ENCODE measurements at regions not wholly inside any gene's neighbourhood (a gene's known extent, or its start where the extent isn't known, plus 50 kb on each side); places are given as distances from the start of the nearest gene placed in this dataset.

- DNase-seq (ENCODE audit: low spot score): no peak
- Histone ChIP-seq H3K36me3 (ENCODE audit: insufficient read depth, low read length, poor library complexity, severe bottlenecking) (no peaks in the 10 kb centered on the region), H3K4me1 (ENCODE audit: insufficient read depth, low read length, poor library complexity, severe bottlenecking) (no peaks in the 10 kb centered on the region), H3K27ac (ENCODE audit: low read depth, low read length, poor library complexity, severe bottlenecking) (no peak overlapping the region), H3K9me3 (ENCODE audit: low read depth, low read length, poor library complexity, severe bottlenecking) (no peaks in the 10 kb centered on the region), H3K4me3 (ENCODE audit: low read depth, low read length, poor library complexity, severe bottlenecking) (no peak overlapping the region), H3K27me3 (replicated peaks; ENCODE audit: insufficient read depth, low read depth, low read length, poor library complexity) (no peaks in the 10 kb centered on the region)
- ChIA-PET CTCF (no interaction called here), POLR2A (ENCODE audit: low non-redundant PET) (no interaction called here)
- no TSS peak for BruUV-seq (replicated peaks)
- no peak for TF ChIP-seq CTCF (conservative IDR thresholded peaks at IDR 0.05; ENCODE audit: low read depth, low read length)
- TF ChIP-seq EZH2 (IDR thresholded peaks at IDR 0.05; ENCODE audit: borderline replicate concordance, low read depth, low read length, poor library complexity, severe bottlenecking): no peak
- intact Hi-C loops (cut with micrococcal nuclease; ENCODE audit: unreplicated experiment): no loop called here
Observed at GRCh38 chr2:198731842-198732399, 725.8 kb downstream of the SATB2 start.

GRCh38 chr2:198720266-198720665, 737.5 kb downstream of the SATB2 start:
- ChIA-PET CTCF (no interaction called here), POLR2A (ENCODE audit: low non-redundant PET) (interaction anchor here (0.5 kb wide), 1 partner anchor 981 kb away, joined by 3 read pairs; no protein-coding TSS in a partner anchor)
- DNase-seq (ENCODE audit: low spot score): no peak
- no peak overlapping the region for H3K4me3 ChIP-seq (ENCODE audit: low read depth, low read length, poor library complexity, severe bottlenecking)
- H3K27ac ChIP-seq (ENCODE audit: low read depth, low read length, poor library complexity, severe bottlenecking): no peak overlapping the region
- no peaks in the 10 kb centered on the region for H3K9me3 ChIP-seq (ENCODE audit: low read depth, low read length, poor library complexity, severe bottlenecking)
- no peaks in the 10 kb centered on the region for H3K36me3 ChIP-seq (ENCODE audit: insufficient read depth, low read length, poor library complexity, severe bottlenecking)
- intact Hi-C loops (cut with micrococcal nuclease; ENCODE audit: unreplicated experiment): no loop called here
- no peaks in the 10 kb centered on the region for H3K4me1 ChIP-seq (ENCODE audit: insufficient read depth, low read length, poor library complexity, severe bottlenecking)
- BruUV-seq (replicated peaks): no TSS peak
- H3K27me3 ChIP-seq (replicated peaks; ENCODE audit: insufficient read depth, low read depth, low read length, poor library complexity): peaks cover 20% of the 10 kb centered on the region
- TF ChIP-seq CTCF (conservative IDR thresholded peaks at IDR 0.05; ENCODE audit: low read depth, low read length) (no peak), EZH2 (IDR thresholded peaks at IDR 0.05; ENCODE audit: borderline replicate concordance, low read depth, low read length, poor library complexity, severe bottlenecking) (no peak)

GRCh38 chr2:198717451-198717850, 740.3 kb downstream of the SATB2 start:
- TF ChIP-seq EZH2 (IDR thresholded peaks at IDR 0.05; ENCODE audit: borderline replicate concordance, low read depth, low read length, poor library complexity, severe bottlenecking): no peak
- TF ChIP-seq CTCF (conservative IDR thresholded peaks at IDR 0.05; ENCODE audit: low read depth, low read length): no peak
- POLR2A ChIA-PET (ENCODE audit: low non-redundant PET): no interaction called here
- no peaks in the 10 kb centered on the region for H3K36me3 ChIP-seq (ENCODE audit: insufficient read depth, low read length, poor library complexity, severe bottlenecking)
- CTCF ChIA-PET: no interaction called here
- H3K9me3 ChIP-seq (ENCODE audit: low read depth, low read length, poor library complexity, severe bottlenecking): no peaks in the 10 kb centered on the region
- no peak overlapping the region for H3K27ac ChIP-seq (ENCODE audit: low read depth, low read length, poor library complexity, severe bottlenecking)
- H3K4me1 ChIP-seq (ENCODE audit: insufficient read depth, low read length, poor library complexity, severe bottlenecking): no peaks in the 10 kb centered on the region
- intact Hi-C loops (cut with micrococcal nuclease; ENCODE audit: unreplicated experiment): no loop called here
- DNase-seq (ENCODE audit: low spot score): peak; percentile 3
- BruUV-seq (replicated peaks): no TSS peak
- no peak overlapping the region for H3K4me3 ChIP-seq (ENCODE audit: low read depth, low read length, poor library complexity, severe bottlenecking)
- peaks cover 20% of the 10 kb centered on the region for H3K27me3 ChIP-seq (replicated peaks; ENCODE audit: insufficient read depth, low read depth, low read length, poor library complexity)

Data from A673 (cell line).